Pons (tissue), 1 donor: ENCODE measurements at regions not wholly inside any gene's neighbourhood (a gene's known extent, or its start where the extent isn't known, plus 50 kb on each side); places are given as distances from the start of the nearest gene placed in this dataset.

ENCODE experiments used
- DNase-seq: peaks from one replicate; pipeline ENCODE4 v3.0.0-alpha.2; 2016; ENCODE audit warnings: low spot score

- no peak for DNase-seq
Observed at GRCh38 chr1:8084913-8085312, 58.8 kb upstream of the ERRFI1 start.

GRCh38 chr1:8083739-8084484, 57.8 kb upstream of the ERRFI1 start:
- DNase-seq, result no peak

- DNase-seq, result no peak
Observed at GRCh38 chr1:8082945-8083344, 56.8 kb upstream of the ERRFI1 start.

GRCh38 chr1:8078176-8078671, 52.1 kb upstream of the ERRFI1 start:
- DNase-seq, result no peak

- no peak for DNase-seq
Observed at GRCh38 chr1:8077602-8078001, 51.5 kb upstream of the ERRFI1 start.

- DNase-seq, result no peak
Observed at GRCh38 chr1:8077120-8077573, 51.0 kb upstream of the ERRFI1 start.

- DNase-seq, result no peak
Observed at GRCh38 chr1:8076176-8076575, 50.1 kb upstream of the ERRFI1 start.
